Gastroesophageal sphincter (tissue), 4 donors: ENCODE measurements at regions not wholly inside any gene's neighbourhood (a gene's known extent, or its start where the extent isn't known, plus 50 kb on each side); places are given as distances from the start of the nearest gene placed in this dataset.
"Not testable (repeated sequence)": the region's sequence is repeated elsewhere in the genome, so short reads cannot be mapped to it uniquely, and the experiment has no call there.

ENCODE experiments used
- ATAC-seq: fragments of 150-250 bp; one replicate; pipeline ENCODE4 v1.9.1; 2016; ENCODE audit warnings: mild to moderate bottlenecking, moderate library complexity
- H3K27ac ChIP-seq, 4 donors: fragments of 200-600 bp; sonication (generic) in 3 of 4; 1 replicate in 3 of 4; 2 replicates in 1 of 4; pipeline ENCODE4 v1.5.1; 2016 to 2019
- H3K27me3 ChIP-seq: fragments of 200-600 bp; sonication (generic); one replicate; pipeline ENCODE4 v1.5.1; 2019
- H3K36me3 ChIP-seq, 2 donors: fragments of 200-600 bp; sonication (generic); one replicate each; pipeline ENCODE4 v1.5.1; 2019; ENCODE audit warnings: control low read depth in 1 of 2
- H3K4me1 ChIP-seq, 3 donors: fragments of 200-600 bp; sonication (generic); 1 replicate in 2 of 3; 2 replicates in 1 of 3; pipeline ENCODE4 v1.5.1; 2016 to 2019; ENCODE audit warnings: control low read depth in 2 of 3
- H3K4me3 ChIP-seq, 2 donors: fragments of 200-600 bp; sonication (generic); one replicate each; pipeline ENCODE4 v1.5.1; 2019; ENCODE audit warnings: mild to moderate bottlenecking in 1 of 2, moderate library complexity in 1 of 2
- H3K9me3 ChIP-seq, 3 donors: fragments of 200-600 bp; sonication (generic); one replicate each; pipeline ENCODE4 v1.5.1; 2017 to 2019; ENCODE audit warnings: control low read depth in 2 of 3
- CTCF ChIP-seq, 4 experiments: fragments of 200-600 bp in 2 of 4; fragments of 450-650 bp in 2 of 4; sonication (generic) in 1 of 4; IDR thresholded peaks; one replicate each; pipeline ENCODE4 v1.5.1; 2017 to 2019; ENCODE audit warnings: antibody characterized with exemption in 4 of 4, mild to moderate bottlenecking in 2 of 4, moderate library complexity in 2 of 4
- EP300 ChIP-seq: sonication (generic); formaldehyde crosslinking; IDR thresholded peaks from one replicate; pipeline ENCODE4 v1.6.1; 2017; ENCODE audit warnings: antibody characterized with exemption, mild to moderate bottlenecking
- POLR2A ChIP-seq, 2 donors: fragments of 450-650 bp; IDR thresholded peaks; one replicate each; pipeline ENCODE4 v1.6.1; 2017; ENCODE audit warnings: antibody characterized with exemption in 2 of 2, mild to moderate bottlenecking in 2 of 2, moderate library complexity in 1 of 2
- POLR2AphosphoS5 ChIP-seq: sonication (generic); formaldehyde crosslinking; IDR thresholded peaks from one replicate; pipeline ENCODE4 v1.6.1; 2017; ENCODE audit warnings: antibody characterized with exemption
- WGBS, 2 donors: methylation state at CpG; one replicate each; pipeline ENCODE4 v1.1.5; 2018; ENCODE audit warnings: low coverage in 1 of 2; 5-methylcytosine and 5-hydroxymethylcytosine counted together

- Histone ChIP-seq H3K27me3 (peaks cover 30% of the 10 kb centered on the region), H3K4me3 (no peak overlapping the region), H3K9me3 (peaks cover 0 to under 1% (median 0%) of the 10 kb centered on the region in 3 donors), H3K36me3 (no peaks in the 10 kb centered on the region), H3K4me1 (no peaks in the 10 kb centered on the region), H3K27ac (no peak overlapping the region)
- 73 to 77% methylated on average over 6 to 12 of the region's 17 CpGs for WGBS, 2 donors
- ATAC-seq: no peak
- no peak for TF ChIP-seq POLR2A (IDR thresholded peaks at IDR 0.05)
- no peak for TF ChIP-seq EP300
- no peak for TF ChIP-seq CTCF (IDR thresholded peaks at IDR 0.05)
- no peak for TF ChIP-seq POLR2AphosphoS5
Measured at GRCh38 chr3:13748276-13748879, 131.5 kb downstream of the WNT7A start.

- peaks cover 0 to 8% (median 0%) of the 10 kb centered on the region in 3 donors for H3K9me3 ChIP-seq
- H3K4me3 ChIP-seq: no peak overlapping the region
- TF ChIP-seq CTCF (IDR thresholded peaks at IDR 0.05) (no peak), EP300 (no peak), POLR2A (IDR thresholded peaks at IDR 0.05) (no peak), POLR2AphosphoS5 (no peak)
- H3K27me3 ChIP-seq: peaks cover 36% of the 10 kb centered on the region
- H3K4me1 ChIP-seq: no peaks in the 10 kb centered on the region
- no peaks in the 10 kb centered on the region for H3K36me3 ChIP-seq
- H3K27ac ChIP-seq: no peak overlapping the region
- WGBS, 2 donors: 100% methylated on average over 1 of the region's 5 CpGs; no CpG with 5 or more reads in 1 of the 2 donors
- ATAC-seq: no peak
Measured at GRCh38 chr3:13747627-13748026, 132.2 kb downstream of the WNT7A start.

- peaks cover 39% of the 10 kb centered on the region for H3K27me3 ChIP-seq
- ATAC-seq: no peak
- no peaks in the 10 kb centered on the region for H3K36me3 ChIP-seq
- 20 to 23% methylated on average over 2 to 5 of the region's 7 CpGs for WGBS, 2 donors
- H3K9me3 ChIP-seq: peaks cover 0 to 17% (median 0%) of the 10 kb centered on the region in 3 donors
- TF ChIP-seq POLR2A (IDR thresholded peaks at IDR 0.05) (no peak), CTCF (IDR thresholded peaks at IDR 0.05) (no peak), POLR2AphosphoS5 (no peak), EP300 (no peak)
- H3K4me3 ChIP-seq: no peak overlapping the region
- H3K27ac ChIP-seq: no peak overlapping the region
- no peaks in the 10 kb centered on the region for H3K4me1 ChIP-seq
Measured at GRCh38 chr3:13746385-13746784, 133.5 kb downstream of the WNT7A start.

GRCh38 chr3:13745636-13746035 lies 134.2 kb downstream of the WNT7A start:
- H3K27ac ChIP-seq: no peak overlapping the region
- TF ChIP-seq POLR2AphosphoS5: no peak
- no peaks in the 10 kb centered on the region for H3K4me1 ChIP-seq
- ATAC-seq: no peak
- WGBS, 2 donors: 75 to 79% methylated on average over 5 to 9 of the region's 9 CpGs
- H3K36me3 ChIP-seq: no peaks in the 10 kb centered on the region
- H3K27me3 ChIP-seq: peaks cover 44% of the 10 kb centered on the region
- H3K9me3 ChIP-seq: peaks cover 0 to 24% (median 0%) of the 10 kb centered on the region in 3 donors
- H3K4me3 ChIP-seq: no peak overlapping the region

- H3K9me3 ChIP-seq: peaks cover 0 to 51% (median 0%) of the 10 kb centered on the region in 3 donors
- peaks cover 31% of the 10 kb centered on the region for H3K27me3 ChIP-seq
- WGBS, 2 donors: 83 to 88% methylated on average over 2 to 4 of the region's 4 CpGs
- H3K36me3 ChIP-seq: no peaks in the 10 kb centered on the region
- H3K4me3 ChIP-seq: no peak overlapping the region
- no peak for TF ChIP-seq POLR2A (IDR thresholded peaks at IDR 0.05)
- no peak for TF ChIP-seq EP300
- no peak for TF ChIP-seq CTCF (IDR thresholded peaks at IDR 0.05)
- TF ChIP-seq POLR2AphosphoS5: no peak
- no peaks in the 10 kb centered on the region for H3K4me1 ChIP-seq
- ATAC-seq: no peak
- H3K27ac ChIP-seq: no peak overlapping the region
Measured at GRCh38 chr3:13740795-13741194, 139.1 kb downstream of the WNT7A start.

GRCh38 chr3:13733726-13734125 lies 146.1 kb downstream of the WNT7A start:
- ATAC-seq, H3K4me3 ChIP-seq, H3K4me1 ChIP-seq, H3K27ac ChIP-seq, H3K36me3 ChIP-seq: not testable (repeated sequence)
- Histone ChIP-seq H3K9me3 (peaks cover 0 to 44% (median 0%) of the 10 kb centered on the region in 3 donors), H3K27me3 (peaks cover 23% of the 10 kb centered on the region)
- WGBS, 2 donors: 63 to 88% methylated on average over 1 of the region's 1 CpG
